GM12878 (cell line): ENCODE measurements at regions not wholly inside any gene's neighbourhood (a gene's known extent, or its start where the extent isn't known, plus 50 kb on each side); places are given as distances from the start of the nearest gene placed in this dataset.

Experiments used
- ATAC-seq: fragments of 200-7000 bp; cut with Tn5 transposase; 3 replicates; pipeline ENCODE4 v1.9.1; 2020; ENCODE audit warnings: mild to moderate bottlenecking, moderate library complexity
- BruUV-seq: library from RNA; stranded (reverse); fragments of 400-500 nt; replicated peaks from 2 replicates; lab custom pipeline; 2021; lab: Mats Ljungman, UMichigan
- CTCF ChIA-PET: fragments of 300-600 bp; sonication (Branson Sonifier 250); formaldehyde crosslinking; extraction: SDS; loops from one replicate; lab custom pipeline; 2021; ENCODE audit warnings: inconsistent platforms; lab: Yijun Ruan, JAX
- POLR2A ChIA-PET: fragments of 350-600 bp; formaldehyde crosslinking; extraction: SDS; loops from one replicate; lab custom pipeline; 2021; ENCODE audit warnings: inconsistent platforms; lab: Charles Lee
- RAD21 ChIA-PET: fragments of 300-600 bp; sonication (Branson Sonifier 250); formaldehyde crosslinking; loops from one replicate; lab custom pipeline; 2023; ENCODE audit warnings: antibody characterized with exemption; ENCODE audit not compliant: unreplicated experiment; lab: Charles Lee
- SMC1A ChIA-PET: fragments of 300-600 bp; sonication (Branson Sonifier 250); formaldehyde crosslinking; loops from one replicate; lab custom pipeline; 2023; ENCODE audit not compliant: unreplicated experiment, uncharacterized antibody; lab: Charles Lee
- DNase-seq: peaks from one replicate; pipeline ENCODE4 v3.0.0-alpha.2; 2011; ENCODE audit warnings: low read depth, low spot score
- FAIRE-seq: peaks from 3 replicates; lab custom pipeline; 2011; peaks lifted over from hg19 to GRCh38; lab: Jason Lieb, UNC
- H2AFZ ChIP-seq: 2 replicates; pipeline ENCODE4 v1.6.0; 2011; ENCODE audit warnings: low read depth, low read length, control low read depth; ENCODE audit not compliant: control insufficient read depth
- H3K27ac ChIP-seq: 2 replicates; pipeline ENCODE4 v1.5.1; 2011; ENCODE audit warnings: control low read depth; ENCODE audit not compliant: control insufficient read depth, insufficient read depth
- H3K27me3 ChIP-seq, 2 experiments: replicated peaks in 1 of 2; 2 replicates each; pipeline versions ENCODE4 v1.6.0 to v1.6.1; 2011; ENCODE audit warnings: low read length in 1 of 2; ENCODE audit not compliant: control insufficient read depth in 2 of 2, insufficient read depth in 2 of 2
- H3K36me3 ChIP-seq, 2 experiments: 2 replicates each; pipeline ENCODE4 v1.5.1; 2011; ENCODE audit warnings: low read length in 1 of 2; ENCODE audit not compliant: control insufficient read depth in 2 of 2, insufficient read depth in 2 of 2
- H3K4me1 ChIP-seq: 2 replicates; pipeline ENCODE4 v1.6.1; 2011; ENCODE audit warnings: mild to moderate bottlenecking, low read length, moderate library complexity, mixed read lengths; ENCODE audit not compliant: control insufficient read depth, insufficient read depth
- H3K4me2 ChIP-seq: 2 replicates; pipeline ENCODE4 v1.6.0; 2011; ENCODE audit warnings: control low read depth; ENCODE audit not compliant: control insufficient read depth, insufficient read depth
- H3K4me3 ChIP-seq: fragments of 200-600 bp; sonication (generic); 2 replicates; pipeline ENCODE4 v1.5.1; 2016
- H3K79me2 ChIP-seq: 2 replicates; pipeline ENCODE4 v1.6.0; 2011; ENCODE audit warnings: low read length; ENCODE audit not compliant: control insufficient read depth, insufficient read depth
- H3K9ac ChIP-seq: 2 replicates; pipeline ENCODE4 v1.8.0; 2011; ENCODE audit warnings: low read length, control low read depth, mixed read lengths; ENCODE audit not compliant: control insufficient read depth, insufficient read depth
- H3K9me3 ChIP-seq: replicated peaks from 3 replicates; pipeline ENCODE4 v1.5.1; 2011; ENCODE audit warnings: mild to moderate bottlenecking, low read length; ENCODE audit not compliant: control insufficient read depth, insufficient read depth
- H4K20me1 ChIP-seq: 2 replicates; pipeline ENCODE4 v1.6.0; 2011; ENCODE audit not compliant: control insufficient read depth, insufficient read depth
- HDAC2 ChIP-seq: fragments of 200-600 bp; sonication (generic); IDR thresholded peaks from 2 replicates; pipeline ENCODE4 v1.6.1; 2017
- JUND ChIP-seq: IDR thresholded peaks from 2 replicates; pipeline ENCODE4 v1.6.1; 2012; ENCODE audit warnings: low read depth, mild to moderate bottlenecking, low read length, improper control_type of control experiment, moderate library complexity
- KLF5 ChIP-seq: fragments of 450-650 bp; IDR thresholded peaks from 2 replicates; pipeline ENCODE4 v1.6.1; 2014; ENCODE audit warnings: mild to moderate bottlenecking; ENCODE audit not compliant: partially characterized antibody
- MXI1 ChIP-seq: fragments of 150-350 bp; IDR thresholded peaks from 2 replicates; pipeline ENCODE4 v1.6.1; 2011; ENCODE audit warnings: low read depth, mild to moderate bottlenecking, inconsistent platforms, low read length, improper control_type of control experiment
- NR2C1 ChIP-seq: fragments of 450-650 bp; IDR thresholded peaks from 2 replicates; pipeline ENCODE4 v1.6.1; 2017; ENCODE audit warnings: antibody characterized with exemption, mild to moderate bottlenecking, moderate library complexity
- POLR2A ChIP-seq: IDR thresholded peaks from 2 replicates; pipeline ENCODE4 v1.6.1; 2011; ENCODE audit warnings: low read depth, mild to moderate bottlenecking, low read length
- RAD51 ChIP-seq: fragments of 450-650 bp; IDR thresholded peaks from 2 replicates; pipeline ENCODE4 v1.6.1; 2016; ENCODE audit warnings: moderate library complexity, mild to moderate bottlenecking, inconsistent platforms
- RELA ChIP-seq: fragments of 450-650 bp; IDR thresholded peaks from 2 replicates; pipeline ENCODE4 v1.8.0; 2014; ENCODE audit warnings: borderline replicate concordance; ENCODE audit not compliant: partially characterized antibody
- SMC3 ChIP-seq: IDR thresholded peaks from 2 replicates; pipeline ENCODE4 v1.6.1; 2011; ENCODE audit warnings: low read length, improper control_type of control experiment, borderline replicate concordance
- WGBS: methylation state at CpG from one replicate; pipeline ENCODE4 v1.1.6; 2016; ENCODE audit warnings: low lambda C conversion rate; ENCODE audit not compliant: insufficient replicate concordance, insufficient coverage; ENCODE audit errors: missing lambda C conversion rate; 5-methylcytosine and 5-hydroxymethylcytosine counted together
- in situ Hi-C: fragments of 300-500 bp; cut with MboI; formaldehyde crosslinking; loops from 9 replicates; pipeline ENCODE4 v1.14.3; 2018; ENCODE audit warnings: mixed read lengths
- intact Hi-C: fragments of 100-400 bp; cut with micrococcal nuclease; formaldehyde crosslinking; loops from one replicate; pipeline ENCODE4 v1.14.2; 2022; ENCODE audit not compliant: unreplicated experiment
- TF ChIP-seq, protein P1 (sequence below): fragments of 450-650 bp; IDR thresholded peaks from 2 replicates; pipeline ENCODE4 v1.6.1; 2016; ENCODE audit warnings: mild to moderate bottlenecking
- TF ChIP-seq, protein P2 (sequence below): fragments of 450-650 bp; IDR thresholded peaks from 2 replicates; pipeline ENCODE4 v1.6.1; 2017; ENCODE audit warnings: low read depth, mild to moderate bottlenecking, moderate library complexity
- TF ChIP-seq, protein P3 (sequence below): fragments of 450-650 bp; IDR thresholded peaks from 2 replicates; pipeline ENCODE4 v1.6.1; 2016; ENCODE audit warnings: mild to moderate bottlenecking

DNA sequence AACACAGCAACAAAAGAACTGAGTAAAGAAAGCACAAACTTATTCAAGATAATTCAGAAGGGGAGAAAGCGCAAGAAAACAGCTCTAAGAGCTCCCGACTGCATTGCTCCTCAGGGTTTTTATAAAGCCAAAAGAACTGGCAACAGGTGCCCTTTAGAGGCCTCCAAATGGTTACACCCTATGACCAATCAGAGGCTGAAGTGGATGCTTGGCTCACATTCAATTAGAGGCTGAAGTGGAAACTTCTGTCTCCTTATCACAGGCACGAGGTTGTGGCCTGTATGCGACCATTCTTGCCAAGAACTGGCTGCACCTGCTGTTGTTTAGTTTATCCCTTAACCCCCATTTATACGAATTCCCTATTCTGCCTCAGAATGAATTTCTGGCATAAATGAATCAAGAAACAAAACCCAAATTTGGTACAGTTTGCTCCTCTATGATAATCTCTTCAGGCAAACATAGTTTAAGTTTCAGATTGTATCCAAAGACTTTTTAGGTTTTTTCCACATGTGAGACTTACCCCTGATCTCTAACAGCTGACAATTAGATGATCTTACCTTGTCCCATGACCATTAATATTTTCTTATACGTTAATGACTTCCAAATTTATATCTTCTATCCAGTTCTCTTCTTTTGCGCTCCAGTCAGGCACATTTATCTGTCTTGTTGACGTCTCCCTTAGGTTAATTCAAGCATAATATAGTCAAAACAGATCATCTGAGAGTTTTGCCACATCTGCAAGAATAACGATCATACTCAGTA is 504.8 kb downstream of the NXPH1 start:
- H4K20me1 ChIP-seq: no peaks in the 10 kb centered on the region
- ATAC-seq (no peak), FAIRE-seq (no peak), DNase-seq (no peak)
- H3K36me3 ChIP-seq: no peaks in the 10 kb centered on the region
- ChIA-PET POLR2A (no interaction called here), CTCF (no interaction called here), SMC1A (interaction anchor here (0.6 kb wide), 1 partner anchor 17 kb away, joined by 3 read pairs; no protein-coding TSS in a partner anchor)
- no peak overlapping the region for H3K4me2 ChIP-seq
- no peaks in the 10 kb centered on the region for H3K27me3 ChIP-seq
- in situ Hi-C loops: no loop called here
- no peak for TF ChIP-seq RELA
- TF ChIP-seq, protein P1, sequence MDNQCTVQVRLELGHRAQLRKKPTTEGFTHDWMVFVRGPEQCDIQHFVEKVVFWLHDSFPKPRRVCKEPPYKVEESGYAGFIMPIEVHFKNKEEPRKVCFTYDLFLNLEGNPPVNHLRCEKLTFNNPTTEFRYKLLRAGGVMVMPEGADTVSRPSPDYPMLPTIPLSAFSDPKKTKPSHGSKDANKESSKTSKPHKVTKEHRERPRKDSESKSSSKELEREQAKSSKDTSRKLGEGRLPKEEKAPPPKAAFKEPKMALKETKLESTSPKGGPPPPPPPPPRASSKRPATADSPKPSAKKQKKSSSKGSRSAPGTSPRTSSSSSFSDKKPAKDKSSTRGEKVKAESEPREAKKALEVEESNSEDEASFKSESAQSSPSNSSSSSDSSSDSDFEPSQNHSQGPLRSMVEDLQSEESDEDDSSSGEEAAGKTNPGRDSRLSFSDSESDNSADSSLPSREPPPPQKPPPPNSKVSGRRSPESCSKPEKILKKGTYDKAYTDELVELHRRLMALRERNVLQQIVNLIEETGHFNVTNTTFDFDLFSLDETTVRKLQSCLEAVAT: no peak
- no peak for TF ChIP-seq KLF5
- no peak for TF ChIP-seq JUND
- no peak for TF ChIP-seq HDAC2
- TF ChIP-seq, all 136 proteins: peak for 0
- no peaks in the 10 kb centered on the region for H3K4me1 ChIP-seq
- intact Hi-C loops: no loop called here
- no peak overlapping the region for H3K4me3 ChIP-seq
- H2AFZ ChIP-seq: no peak overlapping the region
- no peak overlapping the region for H3K27ac ChIP-seq
- H3K79me2 ChIP-seq: no peaks in the 10 kb centered on the region
- no TSS peak for BruUV-seq
- WGBS: 21% methylated on average over 9 of the region's 9 CpGs
- no peaks in the 10 kb centered on the region for H3K9me3 ChIP-seq
- no peak overlapping the region for H3K9ac ChIP-seq
- RAD21 ChIA-PET: no interaction called here

DNA sequence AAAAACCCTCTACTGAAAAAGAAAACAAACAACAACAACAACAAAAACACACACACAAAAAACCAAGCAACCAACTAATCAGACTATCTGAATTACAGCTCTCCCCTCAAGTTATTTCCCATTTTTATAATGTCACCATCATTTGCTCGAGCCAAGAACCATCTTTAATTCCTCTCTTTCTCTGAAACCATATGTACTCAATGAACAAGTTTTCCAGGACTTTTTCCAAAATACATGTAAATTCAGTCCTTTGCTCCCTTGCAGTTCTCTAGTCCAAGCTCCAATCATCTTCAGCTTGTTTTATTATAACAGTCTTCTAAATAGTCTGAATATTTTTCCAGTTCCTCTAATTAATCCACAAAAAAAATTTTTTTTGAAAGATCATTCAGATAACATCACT is 506.0 kb downstream of the NXPH1 start:
- Histone ChIP-seq H3K4me2 (no peak overlapping the region), H3K4me3 (no peak overlapping the region), H3K9ac (no peak overlapping the region), H2AFZ (no peak overlapping the region), H3K4me1 (no peaks in the 10 kb centered on the region), H3K9me3 (no peaks in the 10 kb centered on the region), H4K20me1 (no peaks in the 10 kb centered on the region), H3K36me3 (no peaks in the 10 kb centered on the region), H3K27ac (no peak overlapping the region), H3K79me2 (no peaks in the 10 kb centered on the region), H3K27me3 (no peaks in the 10 kb centered on the region)
- intact Hi-C loops: no loop called here
- 0% methylated on average over 1 of the region's 1 CpG for WGBS
- no TSS peak for BruUV-seq
- ChIA-PET CTCF (no interaction called here), POLR2A (no interaction called here), SMC1A (no interaction called here), RAD21 (no interaction called here)
- no peak for DNase-seq
- in situ Hi-C loops: no loop called here
- ATAC-seq: no peak
- FAIRE-seq: no peak
- TF ChIP-seq NR2C1: no peak
- TF ChIP-seq RAD51: no peak
- TF ChIP-seq, protein P2, sequence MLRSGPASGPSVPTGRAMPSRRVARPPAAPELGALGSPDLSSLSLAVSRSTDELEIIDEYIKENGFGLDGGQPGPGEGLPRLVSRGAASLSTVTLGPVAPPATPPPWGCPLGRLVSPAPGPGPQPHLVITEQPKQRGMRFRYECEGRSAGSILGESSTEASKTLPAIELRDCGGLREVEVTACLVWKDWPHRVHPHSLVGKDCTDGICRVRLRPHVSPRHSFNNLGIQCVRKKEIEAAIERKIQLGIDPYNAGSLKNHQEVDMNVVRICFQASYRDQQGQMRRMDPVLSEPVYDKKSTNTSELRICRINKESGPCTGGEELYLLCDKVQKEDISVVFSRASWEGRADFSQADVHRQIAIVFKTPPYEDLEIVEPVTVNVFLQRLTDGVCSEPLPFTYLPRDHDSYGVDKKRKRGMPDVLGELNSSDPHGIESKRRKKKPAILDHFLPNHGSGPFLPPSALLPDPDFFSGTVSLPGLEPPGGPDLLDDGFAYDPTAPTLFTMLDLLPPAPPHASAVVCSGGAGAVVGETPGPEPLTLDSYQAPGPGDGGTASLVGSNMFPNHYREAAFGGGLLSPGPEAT: no peak
- no peak for TF ChIP-seq POLR2A
- no peak for TF ChIP-seq MXI1
- no peak for TF ChIP-seq SMC3
- TF ChIP-seq, protein P3, sequence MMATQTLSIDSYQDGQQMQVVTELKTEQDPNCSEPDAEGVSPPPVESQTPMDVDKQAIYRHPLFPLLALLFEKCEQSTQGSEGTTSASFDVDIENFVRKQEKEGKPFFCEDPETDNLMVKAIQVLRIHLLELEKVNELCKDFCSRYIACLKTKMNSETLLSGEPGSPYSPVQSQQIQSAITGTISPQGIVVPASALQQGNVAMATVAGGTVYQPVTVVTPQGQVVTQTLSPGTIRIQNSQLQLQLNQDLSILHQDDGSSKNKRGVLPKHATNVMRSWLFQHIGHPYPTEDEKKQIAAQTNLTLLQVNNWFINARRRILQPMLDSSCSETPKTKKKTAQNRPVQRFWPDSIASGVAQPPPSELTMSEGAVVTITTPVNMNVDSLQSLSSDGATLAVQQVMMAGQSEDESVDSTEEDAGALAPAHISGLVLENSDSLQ: no peak
